ENCODE measurements at regions not wholly inside any gene's neighbourhood (a gene's known extent, or its start where the extent isn't known, plus 50 kb on each side); places are given as distances from the start of the nearest gene placed in this dataset.

DNA sequence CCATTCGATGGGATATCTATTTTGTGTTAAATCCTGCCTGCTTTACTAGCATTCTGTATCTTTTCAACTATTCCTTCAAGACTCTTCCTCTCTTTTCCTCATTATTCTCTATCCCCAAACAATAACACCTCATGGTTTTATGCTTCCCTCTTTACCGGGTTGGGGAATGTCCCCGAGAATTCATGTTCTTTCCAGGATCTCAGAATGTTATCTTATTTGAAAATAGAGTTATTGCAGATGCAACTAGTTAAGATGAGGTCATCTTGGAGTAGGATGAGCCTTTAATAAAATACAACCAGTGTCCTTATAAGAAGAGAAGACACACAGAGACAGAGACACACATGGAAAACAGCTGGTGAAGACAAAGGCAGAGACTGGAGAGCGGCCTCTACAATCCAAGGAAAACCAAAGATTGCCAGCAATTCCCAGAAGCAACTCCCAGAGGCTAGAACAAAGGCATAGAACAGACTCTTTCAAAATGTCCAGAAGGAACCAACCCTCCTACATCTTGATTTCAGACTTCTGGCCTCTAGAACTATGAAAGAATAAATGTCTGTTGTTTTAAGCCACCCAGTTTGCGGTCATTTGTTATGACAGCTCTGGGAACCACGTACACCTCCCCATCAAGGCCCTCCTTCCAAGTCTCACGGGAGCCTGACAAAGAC lies 126.8 kb upstream of the TNFAIP3 start (continued):
- TF ChIP-seq, protein P1, sequence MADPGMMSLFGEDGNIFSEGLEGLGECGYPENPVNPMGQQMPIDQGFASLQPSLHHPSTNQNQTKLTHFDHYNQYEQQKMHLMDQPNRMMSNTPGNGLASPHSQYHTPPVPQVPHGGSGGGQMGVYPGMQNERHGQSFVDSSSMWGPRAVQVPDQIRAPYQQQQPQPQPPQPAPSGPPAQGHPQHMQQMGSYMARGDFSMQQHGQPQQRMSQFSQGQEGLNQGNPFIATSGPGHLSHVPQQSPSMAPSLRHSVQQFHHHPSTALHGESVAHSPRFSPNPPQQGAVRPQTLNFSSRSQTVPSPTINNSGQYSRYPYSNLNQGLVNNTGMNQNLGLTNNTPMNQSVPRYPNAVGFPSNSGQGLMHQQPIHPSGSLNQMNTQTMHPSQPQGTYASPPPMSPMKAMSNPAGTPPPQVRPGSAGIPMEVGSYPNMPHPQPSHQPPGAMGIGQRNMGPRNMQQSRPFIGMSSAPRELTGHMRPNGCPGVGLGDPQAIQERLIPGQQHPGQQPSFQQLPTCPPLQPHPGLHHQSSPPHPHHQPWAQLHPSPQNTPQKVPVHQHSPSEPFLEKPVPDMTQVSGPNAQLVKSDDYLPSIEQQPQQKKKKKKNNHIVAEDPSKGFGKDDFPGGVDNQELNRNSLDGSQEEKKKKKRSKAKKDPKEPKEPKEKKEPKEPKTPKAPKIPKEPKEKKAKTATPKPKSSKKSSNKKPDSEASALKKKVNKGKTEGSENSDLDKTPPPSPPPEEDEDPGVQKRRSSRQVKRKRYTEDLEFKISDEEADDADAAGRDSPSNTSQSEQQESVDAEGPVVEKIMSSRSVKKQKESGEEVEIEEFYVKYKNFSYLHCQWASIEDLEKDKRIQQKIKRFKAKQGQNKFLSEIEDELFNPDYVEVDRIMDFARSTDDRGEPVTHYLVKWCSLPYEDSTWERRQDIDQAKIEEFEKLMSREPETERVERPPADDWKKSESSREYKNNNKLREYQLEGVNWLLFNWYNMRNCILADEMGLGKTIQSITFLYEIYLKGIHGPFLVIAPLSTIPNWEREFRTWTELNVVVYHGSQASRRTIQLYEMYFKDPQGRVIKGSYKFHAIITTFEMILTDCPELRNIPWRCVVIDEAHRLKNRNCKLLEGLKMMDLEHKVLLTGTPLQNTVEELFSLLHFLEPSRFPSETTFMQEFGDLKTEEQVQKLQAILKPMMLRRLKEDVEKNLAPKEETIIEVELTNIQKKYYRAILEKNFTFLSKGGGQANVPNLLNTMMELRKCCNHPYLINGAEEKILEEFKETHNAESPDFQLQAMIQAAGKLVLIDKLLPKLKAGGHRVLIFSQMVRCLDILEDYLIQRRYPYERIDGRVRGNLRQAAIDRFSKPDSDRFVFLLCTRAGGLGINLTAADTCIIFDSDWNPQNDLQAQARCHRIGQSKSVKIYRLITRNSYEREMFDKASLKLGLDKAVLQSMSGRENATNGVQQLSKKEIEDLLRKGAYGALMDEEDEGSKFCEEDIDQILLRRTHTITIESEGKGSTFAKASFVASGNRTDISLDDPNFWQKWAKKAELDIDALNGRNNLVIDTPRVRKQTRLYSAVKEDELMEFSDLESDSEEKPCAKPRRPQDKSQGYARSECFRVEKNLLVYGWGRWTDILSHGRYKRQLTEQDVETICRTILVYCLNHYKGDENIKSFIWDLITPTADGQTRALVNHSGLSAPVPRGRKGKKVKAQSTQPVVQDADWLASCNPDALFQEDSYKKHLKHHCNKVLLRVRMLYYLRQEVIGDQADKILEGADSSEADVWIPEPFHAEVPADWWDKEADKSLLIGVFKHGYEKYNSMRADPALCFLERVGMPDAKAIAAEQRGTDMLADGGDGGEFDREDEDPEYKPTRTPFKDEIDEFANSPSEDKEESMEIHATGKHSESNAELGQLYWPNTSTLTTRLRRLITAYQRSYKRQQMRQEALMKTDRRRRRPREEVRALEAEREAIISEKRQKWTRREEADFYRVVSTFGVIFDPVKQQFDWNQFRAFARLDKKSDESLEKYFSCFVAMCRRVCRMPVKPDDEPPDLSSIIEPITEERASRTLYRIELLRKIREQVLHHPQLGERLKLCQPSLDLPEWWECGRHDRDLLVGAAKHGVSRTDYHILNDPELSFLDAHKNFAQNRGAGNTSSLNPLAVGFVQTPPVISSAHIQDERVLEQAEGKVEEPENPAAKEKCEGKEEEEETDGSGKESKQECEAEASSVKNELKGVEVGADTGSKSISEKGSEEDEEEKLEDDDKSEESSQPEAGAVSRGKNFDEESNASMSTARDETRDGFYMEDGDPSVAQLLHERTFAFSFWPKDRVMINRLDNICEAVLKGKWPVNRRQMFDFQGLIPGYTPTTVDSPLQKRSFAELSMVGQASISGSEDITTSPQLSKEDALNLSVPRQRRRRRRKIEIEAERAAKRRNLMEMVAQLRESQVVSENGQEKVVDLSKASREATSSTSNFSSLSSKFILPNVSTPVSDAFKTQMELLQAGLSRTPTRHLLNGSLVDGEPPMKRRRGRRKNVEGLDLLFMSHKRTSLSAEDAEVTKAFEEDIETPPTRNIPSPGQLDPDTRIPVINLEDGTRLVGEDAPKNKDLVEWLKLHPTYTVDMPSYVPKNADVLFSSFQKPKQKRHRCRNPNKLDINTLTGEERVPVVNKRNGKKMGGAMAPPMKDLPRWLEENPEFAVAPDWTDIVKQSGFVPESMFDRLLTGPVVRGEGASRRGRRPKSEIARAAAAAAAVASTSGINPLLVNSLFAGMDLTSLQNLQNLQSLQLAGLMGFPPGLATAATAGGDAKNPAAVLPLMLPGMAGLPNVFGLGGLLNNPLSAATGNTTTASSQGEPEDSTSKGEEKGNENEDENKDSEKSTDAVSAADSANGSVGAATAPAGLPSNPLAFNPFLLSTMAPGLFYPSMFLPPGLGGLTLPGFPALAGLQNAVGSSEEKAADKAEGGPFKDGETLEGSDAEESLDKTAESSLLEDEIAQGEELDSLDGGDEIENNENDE (IDR thresholded peaks at IDR 0.05; ENCODE audit: insufficient replicate concordance, low read length) = no peak
- TF ChIP-seq SRF (IDR thresholded peaks at IDR 0.05; ENCODE audit: low read depth, low read length) = no peak
- TF ChIP-seq BACH1 (IDR thresholded peaks at IDR 0.05; ENCODE audit: low read length) = no peak

All from H1 (cell line).